Transverse colon (tissue), 3 donors: ENCODE measurements at regions not wholly inside any gene's neighbourhood (a gene's known extent, or its start where the extent isn't known, plus 50 kb on each side); places are given as distances from the start of the nearest gene placed in this dataset.

Experiments used
- POLR2A ChIP-seq: fragments of 450-650 bp; IDR thresholded peaks from one replicate; pipeline ENCODE4 v1.6.1; 2016; ENCODE audit warnings: antibody characterized with exemption, mild to moderate bottlenecking, moderate library complexity
- TF ChIP-seq, protein P1 (sequence below), 5 experiments: fragments of 200-600 bp in 3 of 5; fragments of 450-650 bp in 2 of 5; sonication (generic) in 3 of 5; IDR thresholded peaks; 1 replicate in 2 of 5; 2 replicates in 3 of 5; pipeline ENCODE4 v1.5.1; 2016 to 2017; ENCODE audit warnings: antibody characterized with exemption in 5 of 5, inconsistent platforms in 3 of 5, mild to moderate bottlenecking in 2 of 5, moderate library complexity in 1 of 5

DNA sequence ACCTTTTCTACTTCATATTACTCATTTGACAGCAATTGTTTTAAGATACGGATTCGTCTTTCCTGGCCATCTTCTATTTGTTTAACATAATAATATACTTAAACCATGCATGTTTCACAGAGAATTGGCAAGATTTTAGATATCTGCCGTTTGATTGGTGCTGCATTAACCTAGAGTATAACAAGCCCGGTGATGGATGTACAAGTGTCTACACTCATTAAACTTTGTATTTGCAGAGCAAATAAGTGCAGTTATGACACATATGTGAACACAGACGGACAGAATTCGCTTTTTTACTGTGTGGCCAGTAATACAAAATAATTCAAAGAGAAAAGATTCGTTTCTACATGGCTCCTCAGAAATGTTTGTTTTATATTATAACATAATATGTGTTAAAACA lies 116.1 kb downstream of the ARL4A start:
- TF ChIP-seq, protein P1, sequence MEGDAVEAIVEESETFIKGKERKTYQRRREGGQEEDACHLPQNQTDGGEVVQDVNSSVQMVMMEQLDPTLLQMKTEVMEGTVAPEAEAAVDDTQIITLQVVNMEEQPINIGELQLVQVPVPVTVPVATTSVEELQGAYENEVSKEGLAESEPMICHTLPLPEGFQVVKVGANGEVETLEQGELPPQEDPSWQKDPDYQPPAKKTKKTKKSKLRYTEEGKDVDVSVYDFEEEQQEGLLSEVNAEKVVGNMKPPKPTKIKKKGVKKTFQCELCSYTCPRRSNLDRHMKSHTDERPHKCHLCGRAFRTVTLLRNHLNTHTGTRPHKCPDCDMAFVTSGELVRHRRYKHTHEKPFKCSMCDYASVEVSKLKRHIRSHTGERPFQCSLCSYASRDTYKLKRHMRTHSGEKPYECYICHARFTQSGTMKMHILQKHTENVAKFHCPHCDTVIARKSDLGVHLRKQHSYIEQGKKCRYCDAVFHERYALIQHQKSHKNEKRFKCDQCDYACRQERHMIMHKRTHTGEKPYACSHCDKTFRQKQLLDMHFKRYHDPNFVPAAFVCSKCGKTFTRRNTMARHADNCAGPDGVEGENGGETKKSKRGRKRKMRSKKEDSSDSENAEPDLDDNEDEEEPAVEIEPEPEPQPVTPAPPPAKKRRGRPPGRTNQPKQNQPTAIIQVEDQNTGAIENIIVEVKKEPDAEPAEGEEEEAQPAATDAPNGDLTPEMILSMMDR (IDR thresholded peaks at IDR 0.05) = no peak
- TF ChIP-seq POLR2A = no peak
